IMR-90 (cell line): ENCODE measurements at regions not wholly inside any gene's neighbourhood (a gene's known extent, or its start where the extent isn't known, plus 50 kb on each side); places are given as distances from the start of the nearest gene placed in this dataset.

Experiments
- ATAC-seq: fragments of 200-7000 bp; cut with Tn5 transposase; 2 replicates; pipeline ENCODE4 v1.9.1; 2020; ENCODE audit warnings: low read depth, mild to moderate bottlenecking, moderate library complexity
- BruUV-seq: library from RNA; stranded (reverse); fragments of 400-500 nt; replicated peaks from 2 replicates; lab custom pipeline; 2021; lab: Mats Ljungman, UMichigan
- CTCF ChIA-PET: fragments of 300-600 bp; formaldehyde crosslinking; extraction: SDS; loops from one replicate; lab custom pipeline; 2021; ENCODE audit warnings: antibody characterized with exemption; lab: Yijun Ruan, JAX
- POLR2A ChIA-PET: fragments of 300-600 bp; sonication (Branson Sonifier 250); formaldehyde crosslinking; loops from one replicate; lab custom pipeline; 2022; ENCODE audit warnings: antibody characterized with exemption; ENCODE audit not compliant: unreplicated experiment; lab: Charles Lee
- DNase-seq: peaks from one replicate; pipeline ENCODE4 v3.0.0; 2013
- H2AFZ ChIP-seq: replicated peaks from 2 replicates; pipeline ENCODE3; 2013; ENCODE audit warnings: low read length, mild to moderate bottlenecking; ENCODE audit not compliant: poor library complexity
- H2AK5ac ChIP-seq: 2 replicates; pipeline ENCODE4 v1.6.1; 2013; ENCODE audit warnings: low read depth, low read length, inconsistent platforms
- H2AK9ac ChIP-seq: replicated peaks from 2 replicates; pipeline ENCODE3; 2013; ENCODE audit warnings: mild to moderate bottlenecking, low read depth, low read length, moderate library complexity; ENCODE audit not compliant: poor library complexity
- H2BK120ac ChIP-seq: 2 replicates; pipeline ENCODE4 v1.6.1; 2013; ENCODE audit warnings: low read depth, low read length, inconsistent platforms
- H2BK15ac ChIP-seq: 3 replicates; pipeline ENCODE4 v1.6.1; 2013; ENCODE audit warnings: low read depth, low read length, inconsistent platforms
- H2BK20ac ChIP-seq: 2 replicates; pipeline ENCODE4 v1.6.1; 2013; ENCODE audit warnings: low read depth, mild to moderate bottlenecking, inconsistent platforms, low read length, moderate library complexity
- H2BK5ac ChIP-seq: 2 replicates; pipeline ENCODE4 v1.6.1; 2013; ENCODE audit warnings: mild to moderate bottlenecking, low read depth, low read length, inconsistent platforms; ENCODE audit not compliant: poor library complexity, severe bottlenecking
- H3K14ac ChIP-seq: replicated peaks from 2 replicates; pipeline ENCODE4 v1.6.1; 2013; ENCODE audit warnings: low read depth, low read length, inconsistent platforms
- H3K18ac ChIP-seq: 2 replicates; pipeline ENCODE4 v1.6.1; 2013; ENCODE audit warnings: low read depth, low read length, control low read depth
- H3K23ac ChIP-seq: 2 replicates; pipeline ENCODE4 v1.6.1; 2013; ENCODE audit warnings: low read depth, low read length, inconsistent platforms
- H3K27ac ChIP-seq: 2 replicates; pipeline ENCODE4 v1.5.1; 2013; ENCODE audit warnings: mild to moderate bottlenecking, control low read depth, low read length; ENCODE audit not compliant: insufficient read depth
- H3K27me3 ChIP-seq: 2 replicates; pipeline ENCODE4 v1.6.1; 2013; ENCODE audit warnings: low read length; ENCODE audit not compliant: control insufficient read depth, insufficient read depth
- H3K36me3 ChIP-seq: 2 replicates; pipeline ENCODE4 v1.6.1; 2013; ENCODE audit warnings: low read length, mixed read lengths; ENCODE audit not compliant: control insufficient read depth, insufficient read depth
- H3K4ac ChIP-seq: 2 replicates; pipeline ENCODE4 v1.6.1; 2013; ENCODE audit warnings: low read depth, low read length, inconsistent platforms
- H3K4me1 ChIP-seq: 2 replicates; pipeline ENCODE4 v1.6.1; 2013; ENCODE audit warnings: low read length, mixed read lengths; ENCODE audit not compliant: control insufficient read depth, insufficient read depth
- H3K4me2 ChIP-seq: 2 replicates; pipeline ENCODE4 v1.6.1; 2013; ENCODE audit warnings: low read depth, mild to moderate bottlenecking, control low read depth, low read length, moderate library complexity
- H3K4me3 ChIP-seq: 2 replicates; pipeline ENCODE4 v1.5.1; 2013; ENCODE audit warnings: low read depth, mild to moderate bottlenecking, control low read depth, low read length, moderate library complexity; ENCODE audit not compliant: insufficient read depth
- H3K56ac ChIP-seq: 2 replicates; pipeline ENCODE4 v1.6.1; 2013; ENCODE audit warnings: low read length, inconsistent platforms; ENCODE audit not compliant: insufficient read depth; ENCODE audit errors: extremely low read depth
- H3K79me1 ChIP-seq, 2 experiments: 2 replicates each; pipeline ENCODE4 v1.6.1; 2013; ENCODE audit warnings: low read length in 2 of 2, inconsistent platforms in 1 of 2, low read depth in 1 of 2
- H3K9ac ChIP-seq: 2 replicates; pipeline ENCODE4 v1.6.1; 2013; ENCODE audit warnings: low read depth, low read length, control low read depth
- H3K9me1 ChIP-seq: 2 replicates; pipeline ENCODE4 v1.6.1; 2013; ENCODE audit warnings: low read length, inconsistent platforms; ENCODE audit not compliant: insufficient read depth
- H3K9me3 ChIP-seq: 2 replicates; pipeline ENCODE4 v1.6.1; 2013; ENCODE audit warnings: low read length; ENCODE audit not compliant: control insufficient read depth, insufficient read depth
- H4K20me1 ChIP-seq: 2 replicates; pipeline ENCODE4 v1.6.1; 2013; ENCODE audit warnings: low read length, inconsistent platforms; ENCODE audit not compliant: insufficient read depth
- H4K5ac ChIP-seq: 2 replicates; pipeline ENCODE4 v1.6.1; 2013; ENCODE audit warnings: mild to moderate bottlenecking, low read depth, low read length, control low read depth
- H4K8ac ChIP-seq, 2 experiments: 2 replicates each; pipeline ENCODE4 v1.6.1; 2013; ENCODE audit warnings: low read depth in 2 of 2, low read length in 2 of 2, control low read depth in 1 of 2, inconsistent platforms in 1 of 2
- H4K91ac ChIP-seq: 2 replicates; pipeline ENCODE4 v1.6.1; 2013; ENCODE audit warnings: low read depth, low read length, inconsistent platforms; ENCODE audit not compliant: insufficient read depth
- BHLHE40 ChIP-seq: fragments of 150-350 bp; IDR thresholded peaks from 2 replicates; pipeline ENCODE4 v1.6.1; 2016; ENCODE audit warnings: mild to moderate bottlenecking, low read depth, low read length
- MAFK ChIP-seq: IDR thresholded peaks from 2 replicates; pipeline ENCODE4 v1.6.1; 2012; ENCODE audit warnings: low read depth, low read length, improper control_type of control experiment
- MXI1 ChIP-seq: IDR thresholded peaks from 2 replicates; pipeline ENCODE4 v1.6.1; 2012; ENCODE audit warnings: low read depth, mild to moderate bottlenecking, low read length, moderate library complexity, borderline replicate concordance
- POLR2A ChIP-seq: IDR thresholded peaks from 2 replicates; pipeline ENCODE4 v1.6.1; 2012; ENCODE audit warnings: mild to moderate bottlenecking, low read depth, low read length
- RFX5 ChIP-seq: IDR thresholded peaks from 2 replicates; pipeline ENCODE4 v1.8.0; 2012; ENCODE audit warnings: low read depth, mild to moderate bottlenecking, low read length, moderate library complexity
- SMC3 ChIP-seq: fragments of 150-350 bp; IDR thresholded peaks from 2 replicates; pipeline ENCODE4 v1.6.1; 2016; ENCODE audit warnings: low read depth, mild to moderate bottlenecking, antibody characterized with exemption, low read length, moderate library complexity
- WGBS, 2 experiments: methylation state at CpG; one replicate each; pipeline versions ENCODE4 v1.1.5 to v1.1.7; 2013; ENCODE audit warnings: missing lambda C conversion rate in 2 of 2; ENCODE audit not compliant: insufficient read length in 1 of 2; ENCODE audit errors: extremely low coverage in 2 of 2; 5-methylcytosine and 5-hydroxymethylcytosine counted together
- dilution Hi-C: fragments of 300-500 bp; cut with HindIII; formaldehyde crosslinking; loops from one replicate; pipeline ENCODE4 v1.14.3; 2018; ENCODE audit warnings: low sequenced_read_pairs; ENCODE audit not compliant: unreplicated experiment
- in situ Hi-C: fragments of 300-500 bp; cut with MboI; formaldehyde crosslinking; loops from 3 replicates; pipeline ENCODE4 v1.14.3; 2019; ENCODE audit warnings: low sequenced_read_pairs, inconsistent platforms, mixed read lengths
- intact Hi-C: fragments of 100-400 bp; cut with micrococcal nuclease; formaldehyde crosslinking; loops from 2 replicates; pipeline ENCODE4 v1.10.0; 2022

DNA sequence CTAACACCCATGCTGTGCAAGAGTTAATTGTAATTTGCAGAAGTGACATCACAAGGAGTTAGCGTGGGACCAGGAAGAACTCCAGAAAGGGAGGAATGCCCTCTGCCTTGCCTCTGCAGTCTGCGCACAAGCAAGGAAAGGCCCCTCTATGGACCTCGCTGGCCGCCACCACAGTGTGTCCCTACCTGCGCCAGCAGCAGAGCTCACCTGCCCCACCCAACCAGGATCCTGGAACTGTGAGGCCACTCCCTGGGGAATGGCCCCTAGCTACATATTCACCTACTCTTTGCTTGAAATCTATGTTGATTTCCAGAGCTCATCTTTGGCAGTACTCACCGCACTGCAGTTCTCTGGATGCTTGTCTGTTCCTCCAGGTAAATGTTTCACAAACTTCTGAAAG, 72.0 kb upstream of the MTNR1B start:
- TF ChIP-seq BHLHE40 (no peak), POLR2A (no peak), MAFK (no peak), SMC3 (no peak), RFX5 (no peak), MXI1 (no peak)
- ATAC-seq (no peak), DNase-seq (no peak)
- no peak overlapping the region for H3K4me3 ChIP-seq
- no peak overlapping the region for H3K14ac ChIP-seq
- no peak overlapping the region for H2AK5ac ChIP-seq
- no peaks in the 10 kb centered on the region for H3K9me1 ChIP-seq
- no peak overlapping the region for H2BK120ac ChIP-seq
- H3K56ac ChIP-seq: no peak overlapping the region
- intact Hi-C loops: no loop called here
- H3K27ac ChIP-seq: no peak overlapping the region
- H3K36me3 ChIP-seq: no peaks in the 10 kb centered on the region
- dilution Hi-C loops: no loop called here
- no peak overlapping the region for H3K4me2 ChIP-seq
- H4K8ac ChIP-seq: no peak overlapping the region
- no peaks in the 10 kb centered on the region for H4K20me1 ChIP-seq
- BruUV-seq: no TSS peak
- H3K27me3 ChIP-seq: peaks cover 2% of the 10 kb centered on the region; the same call in 1 of the 2 replicates
- POLR2A ChIA-PET: no interaction called here
- in situ Hi-C loops: no loop called here
- H2BK15ac ChIP-seq: no peak overlapping the region
- H3K9me3 ChIP-seq: no peaks in the 10 kb centered on the region
- H4K5ac ChIP-seq: no peak overlapping the region
- H2AFZ ChIP-seq: no peak overlapping the region
- no peaks in the 10 kb centered on the region for H3K4me1 ChIP-seq
- no peak overlapping the region for H2BK20ac ChIP-seq
- H3K23ac ChIP-seq: no peak overlapping the region
- H3K18ac ChIP-seq: no peak overlapping the region
- WGBS, 2 experiments: 88% methylated on average over 1 of the region's 6 CpGs; no CpG with 5 or more reads in 1 of the 2 experiments
- H2AK9ac ChIP-seq: no peak overlapping the region
- no peaks in the 10 kb centered on the region for H3K79me1 ChIP-seq
- CTCF ChIA-PET: no interaction called here
- no peak overlapping the region for H2BK5ac ChIP-seq
- no peak overlapping the region for H4K91ac ChIP-seq
- H3K4ac ChIP-seq: no peak overlapping the region
- H3K9ac ChIP-seq: no peak overlapping the region
